ENCODE measurements at regions not wholly inside any gene's neighbourhood (a gene's known extent, or its start where the extent isn't known, plus 50 kb on each side); places are given as distances from the start of the nearest gene placed in this dataset.
A peak's percentile ranks its signal among the peaks of the same experiment; 100 is the strongest.

- DNase-seq (ENCODE audit: low read depth), result no peak
Observed at GRCh38 chr21:27831816-27832569, 865.1 kb upstream of the ADAMTS5 start.

GRCh38 chr21:27831177-27831576 lies 864.3 kb upstream of the ADAMTS5 start:
- DNase-seq (ENCODE audit: low read depth), result no peak

GRCh38 chr21:27827972-27828371 lies 861.1 kb upstream of the ADAMTS5 start:
- DNase-seq (ENCODE audit: low read depth), result no peak

GRCh38 chr21:27825035-27825434 lies 858.1 kb upstream of the ADAMTS5 start:
- DNase-seq (ENCODE audit: low read depth), result no peak

- no peak for DNase-seq (ENCODE audit: low read depth)
Observed at GRCh38 chr21:27823652-27824201, 856.8 kb upstream of the ADAMTS5 start.

GRCh38 chr21:27820342-27820741 lies 853.5 kb upstream of the ADAMTS5 start:
- no peak for DNase-seq (ENCODE audit: low read depth)

- no peak for DNase-seq (ENCODE audit: low read depth)
Observed at GRCh38 chr21:27819299-27819698, 852.4 kb upstream of the ADAMTS5 start.

GRCh38 chr21:27818847-27819246 lies 852.0 kb upstream of the ADAMTS5 start:
- DNase-seq (ENCODE audit: low read depth), result no peak

GRCh38 chr21:27817902-27818623 lies 851.2 kb upstream of the ADAMTS5 start:
- DNase-seq (ENCODE audit: low read depth), result no peak

GRCh38 chr21:27817074-27817473 lies 850.2 kb upstream of the ADAMTS5 start:
- DNase-seq (ENCODE audit: low read depth), result no peak

GRCh38 chr21:27816301-27816700 lies 849.4 kb upstream of the ADAMTS5 start:
- DNase-seq (ENCODE audit: low read depth), result no peak

GRCh38 chr21:27814226-27814625 lies 847.3 kb upstream of the ADAMTS5 start:
- no peak for DNase-seq (ENCODE audit: low read depth)

GRCh38 chr21:27813750-27814149 lies 846.9 kb upstream of the ADAMTS5 start:
- DNase-seq (ENCODE audit: low read depth), result peak; percentile 10

- DNase-seq (ENCODE audit: low read depth), result no peak
Observed at GRCh38 chr21:27813344-27813743, 846.5 kb upstream of the ADAMTS5 start.

GRCh38 chr21:27812279-27812678 lies 845.4 kb upstream of the ADAMTS5 start:
- DNase-seq (ENCODE audit: low read depth), result peak; percentile 7

GRCh38 chr21:27808923-27809322 lies 842.0 kb upstream of the ADAMTS5 start:
- DNase-seq (ENCODE audit: low read depth), result no peak

GRCh38 chr21:27807596-27807995 lies 840.7 kb upstream of the ADAMTS5 start:
- DNase-seq (ENCODE audit: low read depth), result peak; percentile 4

GRCh38 chr21:27806281-27806680 lies 839.4 kb upstream of the ADAMTS5 start:
- no peak for DNase-seq (ENCODE audit: low read depth)

GRCh38 chr21:27805696-27806095 lies 838.8 kb upstream of the ADAMTS5 start:
- no peak for DNase-seq (ENCODE audit: low read depth)

- DNase-seq (ENCODE audit: low read depth), result no peak
Observed at GRCh38 chr21:27804515-27804914, 837.6 kb upstream of the ADAMTS5 start.

- no peak for DNase-seq (ENCODE audit: low read depth)
Observed at GRCh38 chr21:27803571-27803970, 836.7 kb upstream of the ADAMTS5 start.

GRCh38 chr21:27802816-27803475 lies 836.1 kb upstream of the ADAMTS5 start:
- DNase-seq (ENCODE audit: low read depth), result peak; percentile 58
